GM23248 (cell line): ENCODE measurements at regions not wholly inside any gene's neighbourhood (a gene's known extent, or its start where the extent isn't known, plus 50 kb on each side); places are given as distances from the start of the nearest gene placed in this dataset.

Source experiments
- DNase-seq: peaks from one replicate; pipeline ENCODE4 v3.0.0-alpha.2; 2015
- H2AFZ ChIP-seq: fragments of 200-600 bp; sonication (generic); 2 replicates; pipeline ENCODE4 v1.6.1; 2016; ENCODE audit warnings: antibody characterized with exemption
- H3F3A ChIP-seq: fragments of 200-600 bp; sonication (generic); 2 replicates; pipeline ENCODE4 v1.6.1; 2016; ENCODE audit warnings: mild to moderate bottlenecking, antibody characterized with exemption, mixed run types; ENCODE audit not compliant: insufficient read depth
- H3K27ac ChIP-seq: fragments of 200-600 bp; sonication (generic); 2 replicates; pipeline ENCODE4 v1.5.1; 2016; ENCODE audit warnings: mild to moderate bottlenecking
- H3K27me3 ChIP-seq: fragments of 200-600 bp; sonication (generic); replicated peaks from 2 replicates; pipeline ENCODE4 v1.6.1; 2016; ENCODE audit warnings: mild to moderate bottlenecking; ENCODE audit not compliant: insufficient read depth
- H3K36me3 ChIP-seq: fragments of 200-600 bp; sonication (generic); 2 replicates; pipeline ENCODE4 v1.6.1; 2016; ENCODE audit warnings: low read depth, mild to moderate bottlenecking
- H3K4me1 ChIP-seq: fragments of 200-600 bp; sonication (generic); 2 replicates; pipeline ENCODE4 v1.6.1; 2016; ENCODE audit warnings: mild to moderate bottlenecking; ENCODE audit not compliant: insufficient read depth
- H3K4me2 ChIP-seq: fragments of 200-600 bp; sonication (generic); one replicate; pipeline ENCODE4 v1.6.1; 2016; ENCODE audit warnings: mild to moderate bottlenecking; ENCODE audit not compliant: unreplicated experiment
- H3K4me3 ChIP-seq: fragments of 200-600 bp; sonication (generic); 2 replicates; pipeline ENCODE4 v1.5.1; 2016; ENCODE audit warnings: mild to moderate bottlenecking
- H3K79me2 ChIP-seq: fragments of 200-600 bp; sonication (generic); 2 replicates; pipeline ENCODE4 v1.6.1; 2016; ENCODE audit warnings: mild to moderate bottlenecking; ENCODE audit not compliant: insufficient read depth
- H3K9ac ChIP-seq: fragments of 200-600 bp; sonication (generic); 2 replicates; pipeline ENCODE4 v1.6.1; 2016; ENCODE audit warnings: mild to moderate bottlenecking
- H3K9me2 ChIP-seq: fragments of 200-600 bp; sonication (generic); 2 replicates; pipeline ENCODE4 v1.6.1; 2016; ENCODE audit warnings: mixed run types, mild to moderate bottlenecking, moderate library complexity; ENCODE audit not compliant: insufficient read depth
- H3K9me3 ChIP-seq: fragments of 200-600 bp; sonication (generic); one replicate; pipeline ENCODE4 v1.6.1; 2017; ENCODE audit warnings: low read depth
- H4K20me1 ChIP-seq: fragments of 200-600 bp; sonication (generic); 2 replicates; pipeline ENCODE4 v1.6.0; 2016; ENCODE audit not compliant: insufficient read depth
- EZH2 ChIP-seq: fragments of 200-600 bp; sonication (generic); IDR thresholded peaks from 2 replicates; pipeline ENCODE4 v1.6.1; 2018; ENCODE audit warnings: antibody characterized with exemption, mild to moderate bottlenecking; ENCODE audit not compliant: insufficient read depth, poor library complexity, severe bottlenecking
- EZH2phosphoT487 ChIP-seq: fragments of 200-600 bp; sonication (generic); IDR thresholded peaks from 2 replicates; pipeline ENCODE4 v1.6.1; 2018; ENCODE audit warnings: antibody characterized with exemption, moderate library complexity, mild to moderate bottlenecking, low read depth; ENCODE audit not compliant: insufficient read depth
- WGBS, 2 experiments: methylation state at CpG; one replicate each; pipeline ENCODE4 v1.1.6; 2015 to 2017; ENCODE audit warnings: low lambda C conversion rate in 2 of 2, low coverage in 1 of 2; ENCODE audit errors: missing lambda C conversion rate in 2 of 2; 5-methylcytosine and 5-hydroxymethylcytosine counted together
- in situ Hi-C: fragments of 300-500 bp; cut with MboI; formaldehyde crosslinking; loops from 2 replicates; pipeline ENCODE4 v1.15.0; 2020

- Histone ChIP-seq H3K79me2 (no peaks in the 10 kb centered on the region), H2AFZ (no peak overlapping the region), H3K9me2 (no peaks in the 10 kb centered on the region), H3K27me3 (no peaks in the 10 kb centered on the region), H3K9ac (no peak overlapping the region), H3F3A (no peaks in the 10 kb centered on the region), H3K4me3 (no peak overlapping the region), H3K9me3 (no peaks in the 10 kb centered on the region), H4K20me1 (no peaks in the 10 kb centered on the region), H3K36me3 (no peaks in the 10 kb centered on the region), H3K27ac (no peak overlapping the region), H3K4me2 (no peak overlapping the region), H3K4me1 (no peaks in the 10 kb centered on the region)
- in situ Hi-C loops, result no loop called here
- TF ChIP-seq EZH2 (no peak), EZH2phosphoT487 (no peak)
- DNase-seq, result no peak
These were observed 242.9 kb upstream of the PLEKHG7 start for GRCh38 chr12:92459850-92460249.

- H3K9me2 ChIP-seq, result no peaks in the 10 kb centered on the region
- H3F3A ChIP-seq, result no peaks in the 10 kb centered on the region
- no peaks in the 10 kb centered on the region for H4K20me1 ChIP-seq
- H3K36me3 ChIP-seq, result no peaks in the 10 kb centered on the region
- H3K9me3 ChIP-seq, result no peaks in the 10 kb centered on the region
- H3K27me3 ChIP-seq, result no peaks in the 10 kb centered on the region
- in situ Hi-C loops, result no loop called here
- H3K4me2 ChIP-seq, result no peak overlapping the region
- no peak overlapping the region for H3K27ac ChIP-seq
- DNase-seq, result no peak
- TF ChIP-seq EZH2, result no peak
- no peak for TF ChIP-seq EZH2phosphoT487
- H3K79me2 ChIP-seq, result no peaks in the 10 kb centered on the region
- no peak overlapping the region for H3K4me3 ChIP-seq
- no peaks in the 10 kb centered on the region for H3K4me1 ChIP-seq
- 79 to 85% methylated on average over 4 of the region's 4 CpGs for WGBS, 2 experiments
- H2AFZ ChIP-seq, result no peak overlapping the region
- H3K9ac ChIP-seq, result no peak overlapping the region
These were observed 243.8 kb upstream of the PLEKHG7 start for GRCh38 chr12:92458996-92459395.

GRCh38 chr12:92457458-92458180, 245.2 kb upstream of the PLEKHG7 start:
- no peak for TF ChIP-seq EZH2phosphoT487
- H3K36me3 ChIP-seq, result no peaks in the 10 kb centered on the region
- H3K27ac ChIP-seq, result no peak overlapping the region
- H3K4me3 ChIP-seq, result no peak overlapping the region
- no peaks in the 10 kb centered on the region for H3F3A ChIP-seq
- H3K9ac ChIP-seq, result no peak overlapping the region
- H3K79me2 ChIP-seq, result no peaks in the 10 kb centered on the region
- no peaks in the 10 kb centered on the region; the same call in 1 of the 2 replicates for H3K9me2 ChIP-seq
- H3K4me1 ChIP-seq, result no peaks in the 10 kb centered on the region
- no peaks in the 10 kb centered on the region for H3K27me3 ChIP-seq
- no peak overlapping the region for H3K4me2 ChIP-seq
- no peak overlapping the region for H2AFZ ChIP-seq
- in situ Hi-C loops, result no loop called here
- no peaks in the 10 kb centered on the region for H3K9me3 ChIP-seq
- WGBS, 2 experiments, result 40 to 42% methylated on average over 4 of the region's 4 CpGs
- no peak for DNase-seq
- no peaks in the 10 kb centered on the region for H4K20me1 ChIP-seq

GRCh38 chr12:92452763-92453162, 250.0 kb upstream of the PLEKHG7 start:
- H3K36me3 ChIP-seq, result no peaks in the 10 kb centered on the region
- no peak overlapping the region for H3K27ac ChIP-seq
- no peak overlapping the region for H3K4me2 ChIP-seq
- H3K4me1 ChIP-seq, result no peaks in the 10 kb centered on the region
- no peaks in the 10 kb centered on the region; the same call in 1 of the 2 replicates for H4K20me1 ChIP-seq
- H2AFZ ChIP-seq, result no peak overlapping the region
- H3K79me2 ChIP-seq, result no peaks in the 10 kb centered on the region
- TF ChIP-seq EZH2phosphoT487, result no peak
- no peak for TF ChIP-seq EZH2
- no peaks in the 10 kb centered on the region; the same call in 1 of the 2 replicates for H3K9me2 ChIP-seq
- no peaks in the 10 kb centered on the region for H3K9me3 ChIP-seq
- in situ Hi-C loops, result no loop called here
- H3K27me3 ChIP-seq, result no peaks in the 10 kb centered on the region
- H3K4me3 ChIP-seq, result no peak overlapping the region
- no peak overlapping the region for H3K9ac ChIP-seq
- no peaks in the 10 kb centered on the region for H3F3A ChIP-seq
- DNase-seq, result no peak

GRCh38 chr12:92446083-92446460, 256.7 kb upstream of the PLEKHG7 start:
- no peak overlapping the region for H3K4me3 ChIP-seq
- TF ChIP-seq EZH2phosphoT487, result no peak
- no peak overlapping the region for H3K9ac ChIP-seq
- no peaks in the 10 kb centered on the region for H3F3A ChIP-seq
- H3K4me2 ChIP-seq, result no peak overlapping the region
- H3K27ac ChIP-seq, result no peak overlapping the region
- in situ Hi-C loops, result no loop called here
- no peak overlapping the region for H2AFZ ChIP-seq
- H3K27me3 ChIP-seq, result no peaks in the 10 kb centered on the region
- 82 to 88% methylated on average over 1 of the region's 1 CpG for WGBS, 2 experiments
- no peaks in the 10 kb centered on the region for H3K9me3 ChIP-seq
- no peaks in the 10 kb centered on the region for H3K79me2 ChIP-seq
- no peaks in the 10 kb centered on the region for H3K36me3 ChIP-seq
- H4K20me1 ChIP-seq, result no peaks in the 10 kb centered on the region
- H3K9me2 ChIP-seq, result 0 out of 2 replicates have a peak, but pooled peaks cover 4% of the 10 kb centered on the region
- no peaks in the 10 kb centered on the region for H3K4me1 ChIP-seq
- DNase-seq, result no peak
